ENCODE measurements at regions not wholly inside any gene's neighbourhood (a gene's known extent, or its start where the extent isn't known, plus 50 kb on each side); places are given as distances from the start of the nearest gene placed in this dataset.
"Not testable (repeated sequence)": the region's sequence is repeated elsewhere in the genome, so short reads cannot be mapped to it uniquely, and the experiment has no call there.

DNA sequence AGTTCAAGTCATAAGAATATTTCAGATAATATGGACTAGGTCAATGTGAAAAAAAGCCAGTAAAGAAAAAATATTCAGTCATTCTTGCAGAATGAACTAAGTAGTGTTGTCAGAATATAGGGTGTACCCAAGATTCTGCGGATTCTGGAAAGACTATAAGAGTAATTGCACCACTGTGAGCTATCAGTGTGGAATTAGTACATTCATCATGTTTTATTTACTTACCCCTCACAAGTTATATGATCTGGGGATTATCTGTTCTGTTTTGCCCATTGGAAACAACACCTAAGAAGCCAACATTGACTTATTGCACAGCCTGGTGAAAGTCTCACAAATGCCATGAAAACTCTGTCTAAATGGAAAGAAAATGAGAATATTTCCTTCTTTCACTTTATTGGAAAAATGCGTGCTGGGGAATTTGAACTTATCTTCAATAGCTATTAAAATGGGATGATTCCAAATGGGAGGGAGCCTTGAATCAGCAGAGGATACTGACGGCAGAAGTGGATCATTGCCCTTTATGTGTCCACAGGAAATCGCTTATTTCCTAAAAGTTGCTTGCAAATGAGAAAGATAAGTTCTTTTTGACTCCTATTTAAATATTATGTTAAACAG lies 563.3 kb upstream of the POM121L12 start:
- no peak for DNase-seq

DNA sequence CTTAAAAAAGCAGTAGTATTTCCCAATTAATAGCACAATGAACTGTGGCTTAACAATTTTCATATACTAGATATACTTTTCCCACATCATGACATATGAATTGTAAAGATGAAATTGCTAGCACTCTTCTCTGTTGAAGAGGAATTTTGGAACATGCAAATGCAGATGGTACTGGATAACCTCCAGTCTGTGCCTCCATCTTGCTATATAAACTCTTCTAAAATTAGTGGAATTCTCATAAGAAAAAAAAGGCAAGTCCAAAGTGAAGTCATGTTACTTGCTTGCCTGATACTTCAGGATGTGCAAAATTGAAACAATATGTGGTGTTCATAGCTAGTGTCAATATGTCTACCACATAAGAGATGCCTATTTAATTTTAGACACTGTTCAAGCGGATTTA lies 570.2 kb upstream of the POM121L12 start:
- DNase-seq = no peak

GRCh38 chr7:52463341-52463740 lies 572.1 kb upstream of the POM121L12 start:
- no peak for DNase-seq

DNA sequence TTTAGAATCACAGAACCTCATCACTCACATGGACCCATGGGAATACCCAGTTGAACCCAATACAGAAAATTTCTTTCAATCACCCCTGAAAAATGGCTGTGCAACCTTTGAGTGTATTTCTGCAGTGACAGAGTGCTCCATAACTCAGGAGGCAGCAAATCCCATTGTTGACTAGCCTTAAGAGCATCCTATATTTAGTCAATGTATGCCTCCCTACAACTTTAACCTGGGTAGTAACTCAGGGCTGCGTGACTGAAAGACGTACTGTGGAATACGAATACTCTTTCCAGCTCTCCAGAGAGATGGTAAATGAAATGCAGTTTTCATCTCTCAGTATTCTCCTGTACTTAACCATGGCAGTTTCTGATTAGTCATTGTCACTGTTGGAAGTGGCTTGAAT lies 573.0 kb upstream of the POM121L12 start:
- no peak for DNase-seq

- no peak for DNase-seq
Measured at GRCh38 chr7:52455571-52455970, 579.9 kb upstream of the POM121L12 start.

DNA sequence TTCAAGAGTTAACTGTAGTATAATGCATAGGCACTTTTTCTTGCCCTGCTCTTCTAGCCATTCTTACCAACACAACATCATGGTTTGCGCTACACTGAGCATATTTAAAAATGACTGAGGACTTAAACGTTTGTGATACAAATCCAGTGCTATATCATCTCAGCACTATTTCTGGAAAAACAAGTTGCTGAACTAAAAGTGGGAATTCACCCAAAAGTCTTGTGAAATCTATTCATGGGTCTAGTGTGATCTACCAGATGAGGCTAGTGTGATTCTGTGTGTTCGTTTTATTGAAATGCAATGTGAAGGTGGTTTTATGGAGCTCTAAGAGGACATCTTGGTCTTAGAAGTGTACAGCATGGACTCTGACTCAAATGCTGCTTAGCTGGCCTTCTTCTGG lies 584.6 kb upstream of the POM121L12 start:
- no peak for DNase-seq

GRCh38 chr7:52447581-52448180 lies 587.8 kb upstream of the POM121L12 start:
- no peak for DNase-seq

DNA sequence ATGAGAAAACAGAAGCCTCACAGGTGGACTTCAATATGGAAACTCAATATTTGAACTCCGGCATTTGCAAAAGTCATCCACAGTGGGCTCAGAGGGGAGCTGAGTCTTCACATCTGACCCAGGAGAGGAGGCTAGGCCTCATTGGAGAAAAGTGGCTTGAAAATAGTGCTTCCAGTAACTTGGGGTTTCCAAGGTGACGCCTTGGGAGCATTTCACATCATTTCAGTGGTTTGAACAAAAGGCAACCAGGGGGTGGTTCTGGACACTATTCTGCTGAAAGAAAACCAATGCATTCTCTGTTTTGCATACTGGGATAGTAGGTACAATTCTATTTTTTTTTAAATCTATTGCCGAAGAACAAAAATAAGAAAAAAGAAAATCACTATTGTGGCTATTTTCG lies 599.2 kb upstream of the POM121L12 start:
- DNase-seq = no peak

- no peak for DNase-seq
Measured at GRCh38 chr7:52431082-52431815, 604.2 kb upstream of the POM121L12 start.

- DNase-seq = no peak
Measured at GRCh38 chr7:52423251-52423650, 612.2 kb upstream of the POM121L12 start.

- peak; percentile 67 for DNase-seq
Measured at GRCh38 chr7:52413051-52413450, 622.4 kb upstream of the POM121L12 start.

- DNase-seq = peak; percentile 63
Measured at GRCh38 chr7:52410032-52410431, 625.4 kb upstream of the POM121L12 start.

DNA sequence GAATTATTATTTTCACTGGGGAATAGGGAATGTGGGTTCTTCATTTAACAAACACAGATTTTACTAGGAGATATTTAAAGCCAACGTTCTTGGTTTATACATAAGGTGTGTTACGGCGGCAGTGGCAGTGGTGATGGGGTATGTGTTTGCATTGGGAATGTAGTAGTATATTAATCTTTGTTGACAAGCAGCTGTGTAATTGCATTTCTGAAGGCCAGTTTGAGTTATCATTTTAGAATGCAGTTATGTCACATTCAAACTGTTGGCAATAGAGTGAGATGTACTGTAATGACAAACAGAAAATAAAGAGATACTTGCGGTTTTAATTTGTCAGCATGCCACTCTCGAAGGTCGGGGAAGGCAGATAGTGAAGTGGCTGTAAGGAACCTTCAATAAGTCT lies 628.6 kb upstream of the POM121L12 start:
- DNase-seq = no peak

DNA sequence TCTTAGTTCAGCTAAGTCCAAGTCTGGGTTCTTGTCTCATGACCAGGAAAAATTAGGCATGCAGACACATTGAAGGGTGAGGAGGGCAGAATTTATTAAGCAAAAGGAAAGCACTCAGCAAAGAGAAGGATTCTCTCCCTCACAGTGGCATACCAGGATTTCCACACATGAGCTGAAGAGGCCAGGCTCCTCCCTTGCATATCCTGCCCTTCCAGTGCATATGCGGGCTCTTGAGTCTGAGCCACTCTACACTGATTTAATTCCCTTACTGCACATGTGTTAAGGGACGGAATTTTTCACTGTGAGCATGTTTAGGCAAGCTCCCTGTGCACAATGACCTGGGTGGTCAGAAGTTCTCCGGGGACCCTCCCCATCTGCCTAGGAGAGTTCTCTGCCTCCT lies 652.7 kb upstream of the POM121L12 start:
- DNase-seq = no peak

DNA sequence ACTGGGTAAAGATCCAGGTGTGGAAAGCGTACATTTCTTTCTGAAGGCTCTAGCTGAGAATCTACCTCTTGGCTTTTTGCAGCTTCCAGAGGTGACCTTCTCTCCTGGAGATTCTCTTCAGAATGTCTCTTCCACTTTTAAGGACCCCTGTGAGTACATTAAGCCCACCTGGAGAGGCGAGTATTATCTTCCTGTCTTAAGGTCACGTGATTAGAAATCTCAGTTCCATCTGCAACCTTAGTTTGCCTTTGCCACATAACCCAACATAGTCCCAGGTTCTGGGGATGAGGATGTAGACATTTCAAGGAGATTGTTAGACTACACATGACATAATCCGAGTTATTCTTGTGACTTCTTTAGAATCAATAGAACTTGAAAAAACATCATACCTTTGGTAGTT lies 665.5 kb upstream of the POM121L12 start:
- DNase-seq = no peak

DNA sequence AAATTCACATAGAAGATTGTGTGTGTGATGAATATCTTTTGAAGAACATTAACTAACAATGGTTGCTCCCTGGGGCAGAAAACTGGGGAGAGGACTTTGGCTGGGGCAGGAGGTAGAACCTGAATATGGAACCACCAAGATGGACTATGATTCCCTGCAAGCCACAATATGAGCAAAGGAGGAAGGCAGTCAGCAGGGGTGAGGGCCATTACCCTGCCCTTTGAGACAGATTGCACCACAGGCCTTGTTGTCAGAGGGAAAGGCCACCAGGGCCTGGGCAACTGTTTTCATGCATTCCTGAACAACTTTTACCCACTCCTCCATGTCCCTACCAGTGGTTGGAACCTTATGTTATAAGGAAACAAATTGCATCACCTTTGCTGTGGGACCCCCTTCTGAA lies 670.1 kb upstream of the POM121L12 start:
- no peak for DNase-seq

DNA sequence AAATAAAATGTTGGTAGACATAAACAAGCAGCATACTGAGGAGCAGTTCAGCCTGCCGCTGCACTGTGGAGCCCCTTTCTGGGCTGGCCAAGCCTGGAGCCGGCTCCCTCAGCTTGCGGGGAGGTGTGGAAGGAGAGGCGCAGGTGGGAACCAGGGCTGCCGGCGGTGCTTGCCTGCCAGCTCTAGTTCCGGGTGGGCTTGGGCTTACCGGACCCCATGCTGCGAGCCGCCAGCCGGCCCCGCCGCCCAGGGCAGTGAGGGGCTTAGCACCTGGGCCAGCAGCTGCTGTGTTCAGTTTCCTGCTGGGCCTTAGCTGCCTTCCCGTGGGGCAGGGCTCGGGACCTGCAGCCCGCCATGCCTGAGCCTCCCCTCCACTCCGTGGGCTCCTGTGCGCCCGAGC lies 672.9 kb upstream of the POM121L12 start:
- DNase-seq = no peak

GRCh38 chr7:52360541-52360940 lies 674.9 kb upstream of the POM121L12 start:
- DNase-seq = no peak

GRCh38 chr7:52355053-52355452 lies 680.4 kb upstream of the POM121L12 start:
- peak; percentile 69 for DNase-seq

DNA sequence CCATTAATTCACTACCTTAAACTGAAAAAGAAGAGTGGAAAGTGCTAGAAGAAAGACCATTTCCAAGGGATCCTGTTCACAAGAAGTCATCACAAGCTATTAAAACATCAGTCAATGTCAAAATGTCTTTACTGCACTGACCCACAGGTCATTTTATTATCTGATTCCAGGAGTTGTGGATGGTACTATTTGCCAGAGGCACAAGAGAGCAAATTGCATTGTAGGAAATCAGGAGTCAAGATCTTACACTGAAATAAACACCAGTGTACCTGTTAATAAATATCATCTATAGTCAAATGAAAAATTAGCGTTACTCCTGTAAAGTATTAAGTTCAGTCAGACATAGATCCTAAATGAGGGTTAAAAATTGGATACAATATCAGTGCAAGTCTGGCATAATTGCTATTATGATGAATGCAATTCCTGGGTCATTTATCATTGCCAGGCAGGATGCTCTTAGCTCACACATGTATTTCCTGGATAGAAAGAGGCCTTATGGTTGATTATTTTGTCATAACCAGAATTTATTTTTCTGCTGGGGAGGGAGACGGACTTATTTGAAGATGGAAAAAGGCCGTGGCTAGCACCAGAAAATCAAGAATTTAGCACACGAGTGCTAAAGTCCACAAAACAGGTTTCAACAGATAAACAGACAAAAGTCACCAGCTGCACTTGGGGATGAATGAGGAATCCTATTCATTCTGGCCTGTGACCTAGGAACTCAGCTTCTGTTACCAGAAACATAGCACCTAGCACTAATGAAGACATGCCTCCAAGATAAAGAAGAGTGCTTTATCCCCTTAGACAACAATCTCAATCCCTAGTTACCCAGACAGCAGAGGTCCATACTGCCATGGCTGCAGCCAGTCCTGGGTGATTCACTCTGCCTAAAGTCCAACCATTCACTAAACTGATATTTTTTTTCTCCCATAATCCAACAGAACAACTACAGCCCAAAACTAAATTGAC lies 683.1 kb upstream of the POM121L12 start:
- no peak for DNase-seq

DNA sequence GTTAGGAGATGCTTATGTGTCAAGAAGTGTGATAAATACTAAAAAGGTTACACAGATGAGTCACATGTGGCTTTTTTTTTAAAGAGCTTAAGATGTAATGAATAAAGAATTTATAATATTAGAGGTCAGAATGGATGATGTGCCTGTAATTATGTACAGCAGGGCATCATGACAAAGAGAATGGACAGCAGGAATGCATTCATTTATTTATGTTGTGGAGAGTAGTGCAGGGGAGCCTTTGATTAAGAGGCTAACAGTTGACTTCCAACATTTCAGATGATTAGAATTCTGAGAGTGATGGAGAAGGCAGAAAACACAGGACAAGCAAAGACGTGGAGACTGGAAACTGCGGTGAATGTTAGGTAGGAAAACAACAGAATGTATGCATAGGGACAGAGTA lies 691.4 kb upstream of the POM121L12 start:
- DNase-seq = no peak

DNA sequence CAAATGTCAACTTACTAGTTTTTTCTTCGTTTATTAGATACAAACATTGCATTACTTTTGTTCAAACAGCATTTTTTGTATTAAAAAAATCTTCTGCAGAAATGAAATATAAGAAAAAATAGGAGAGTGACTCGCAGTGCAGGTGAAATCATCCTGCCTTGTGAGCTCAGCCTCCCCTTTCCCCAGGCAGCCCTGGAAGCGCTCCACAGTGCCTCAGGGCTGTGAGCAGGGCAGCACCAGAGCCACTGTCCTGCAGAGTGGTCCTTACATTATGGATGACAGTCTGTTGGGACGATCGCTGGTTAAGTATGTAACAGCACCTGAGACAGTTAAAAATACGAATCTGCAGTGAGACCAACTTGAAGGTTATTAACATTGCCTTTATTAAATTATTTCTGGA lies 695.4 kb upstream of the POM121L12 start:
- DNase-seq = no peak

DNA sequence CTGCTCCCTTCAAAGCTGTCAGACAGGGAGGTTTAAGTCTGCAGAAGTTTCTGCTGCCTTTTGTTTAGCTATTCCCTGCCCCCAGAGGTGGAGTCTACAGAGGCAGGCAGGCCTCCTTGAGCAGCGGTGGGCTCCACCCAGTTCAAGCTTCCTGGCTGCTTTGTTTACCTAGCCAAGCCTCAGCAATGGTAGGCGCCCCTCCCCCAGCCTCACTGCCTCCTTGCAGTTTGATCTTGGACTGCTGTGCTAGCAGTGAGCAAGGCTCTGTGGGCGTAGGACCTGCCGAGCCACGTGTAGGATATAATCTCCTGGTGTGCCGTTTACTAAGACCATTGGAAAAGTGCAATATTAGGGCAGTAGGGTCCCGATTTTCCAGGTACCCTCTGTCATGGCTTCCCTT lies 707.1 kb upstream of the POM121L12 start:
- not testable (repeated sequence) for DNase-seq
